WTC11 (cell line): ENCODE measurements at regions not wholly inside any gene's neighbourhood (a gene's known extent, or its start where the extent isn't known, plus 50 kb on each side); places are given as distances from the start of the nearest gene placed in this dataset.

Experiments
- ATAC-seq: fragments of 200-7000 bp; cut with Tn5 transposase; 2 replicates; pipeline ENCODE4 v1.10.0; 2021; ENCODE audit warnings: mild to moderate bottlenecking, moderate library complexity
- CTCF ChIA-PET: fragments of 300-600 bp; sonication (Branson Sonifier 250); formaldehyde crosslinking; loops from one replicate; lab custom pipeline; 2021; ENCODE audit warnings: antibody characterized with exemption; lab: Charles Lee
- POLR2A ChIA-PET: fragments of 350-600 bp; sonication (Branson Sonifier 250); formaldehyde crosslinking; loops from one replicate; lab custom pipeline; 2021; ENCODE audit warnings: antibody characterized with exemption; lab: Charles Lee
- DNase-seq: peaks from one replicate; pipeline ENCODE4 v3.0.0; 2021; ENCODE audit warnings: low spot score
- H3K27ac Mint-ChIP-seq: 2 replicates; pipeline ENCODE4 v1.8.0; 2021; ENCODE audit warnings: mixed read lengths
- H3K27me3 Mint-ChIP-seq: 2 replicates; pipeline ENCODE4 v1.8.0; 2021; ENCODE audit warnings: low read depth, mild to moderate bottlenecking, moderate library complexity, mixed read lengths
- H3K36me3 Mint-ChIP-seq: 2 replicates; pipeline ENCODE4 v1.8.0; 2021; ENCODE audit warnings: mixed read lengths
- H3K4me1 Mint-ChIP-seq: 2 replicates; pipeline ENCODE4 v1.8.0; 2022; ENCODE audit warnings: mixed read lengths
- H3K4me3 Mint-ChIP-seq: 2 replicates; pipeline ENCODE4 v1.8.0; 2021; ENCODE audit warnings: mild to moderate bottlenecking, moderate library complexity, mixed read lengths
- H3K9me3 Mint-ChIP-seq: 2 replicates; pipeline ENCODE4 v1.8.0; 2021; ENCODE audit warnings: mixed read lengths
- ARID4B ChIP-seq: sonication (generic); formaldehyde crosslinking; IDR thresholded peaks from 2 replicates; pipeline ENCODE4 v1.8.0; 2023; ENCODE audit warnings: missing genetic modification reagents, mild to moderate bottlenecking, borderline replicate concordance
- FOXK1 ChIP-seq: sonication (generic); formaldehyde crosslinking; IDR thresholded peaks from 2 replicates; pipeline ENCODE4 v1.8.0; 2022; ENCODE audit warnings: mild to moderate bottlenecking, moderate library complexity, missing genetic modification reagents
- IRF2 ChIP-seq: sonication (generic); formaldehyde crosslinking; IDR thresholded peaks from 2 replicates; pipeline ENCODE4 v1.8.0; 2022; ENCODE audit warnings: low read depth, missing genetic modification reagents, borderline replicate concordance
- NR2C2 ChIP-seq: sonication (generic); formaldehyde crosslinking; IDR thresholded peaks from 2 replicates; pipeline ENCODE4 v1.8.0; 2022; ENCODE audit warnings: mild to moderate bottlenecking, missing genetic modification reagents
- OVOL2 ChIP-seq: fragments of 250-450 bp; sonication (Bioruptor Pico); IDR thresholded peaks from 2 replicates; pipeline ENCODE4 v1.9.0; 2021; ENCODE audit warnings: mild to moderate bottlenecking, borderline replicate concordance
- SP1 ChIP-seq: sonication (generic); formaldehyde crosslinking; conservative IDR thresholded peaks from 2 replicates; pipeline ENCODE4 v1.8.1; 2022; ENCODE audit warnings: missing genetic modification reagents
- ZNF121 ChIP-seq: sonication (generic); formaldehyde crosslinking; IDR thresholded peaks from 2 replicates; pipeline ENCODE4 v1.8.0; 2023; ENCODE audit warnings: missing genetic modification reagents
- ZNF281 ChIP-seq: sonication (generic); formaldehyde crosslinking; IDR thresholded peaks from 2 replicates; pipeline ENCODE4 v1.8.0; 2023; ENCODE audit warnings: mild to moderate bottlenecking, missing genetic modification reagents
- ZNF671 ChIP-seq: fragments of 250-450 bp; sonication (Bioruptor Pico); IDR thresholded peaks from 2 replicates; pipeline ENCODE4 v1.8.0; 2021; ENCODE audit warnings: mild to moderate bottlenecking
- TF ChIP-seq, protein P1 (sequence below): sonication (generic); formaldehyde crosslinking; IDR thresholded peaks from 2 replicates; pipeline ENCODE4 v1.8.0; 2022; ENCODE audit warnings: mild to moderate bottlenecking, missing genetic modification reagents
- TF ChIP-seq, protein P2 (sequence below): sonication (generic); formaldehyde crosslinking; IDR thresholded peaks from 2 replicates; pipeline ENCODE4 v1.8.1; 2023; ENCODE audit warnings: mild to moderate bottlenecking, missing genetic modification reagents
- TF ChIP-seq, protein P3 (sequence below): sonication (generic); formaldehyde crosslinking; IDR thresholded peaks from 2 replicates; pipeline ENCODE4 v1.8.0; 2022; ENCODE audit warnings: mild to moderate bottlenecking, missing genetic modification reagents
- TF ChIP-seq, protein P4 (sequence below): sonication (generic); formaldehyde crosslinking; IDR thresholded peaks from 2 replicates; pipeline ENCODE4 v1.8.1; 2023; ENCODE audit warnings: mild to moderate bottlenecking, moderate library complexity, missing genetic modification reagents

DNA sequence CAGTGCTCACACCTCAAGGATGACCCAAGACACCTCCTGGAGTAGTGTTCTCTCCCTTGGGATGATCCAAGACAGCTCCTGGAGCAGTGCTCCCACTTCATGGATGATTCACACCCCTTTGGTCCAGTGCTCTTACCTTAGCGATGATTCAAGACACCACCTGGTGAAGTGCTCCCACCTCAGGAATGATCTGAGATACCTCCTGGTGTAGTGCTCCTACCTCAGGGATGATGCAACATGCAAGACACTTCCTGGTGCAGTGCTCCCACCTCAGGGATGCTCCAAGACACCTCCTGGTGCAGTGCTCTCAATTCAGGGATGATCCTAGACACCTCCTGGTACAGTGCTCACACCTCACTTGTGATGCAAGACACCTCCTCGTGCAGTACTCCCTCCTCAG, 123.1 kb downstream of the ASB1 start (continued):
- no peak for TF ChIP-seq ZNF281 (CRISPR knock-in tag)
- TF ChIP-seq NR2C2, result no peak
- TF ChIP-seq, protein P1, sequence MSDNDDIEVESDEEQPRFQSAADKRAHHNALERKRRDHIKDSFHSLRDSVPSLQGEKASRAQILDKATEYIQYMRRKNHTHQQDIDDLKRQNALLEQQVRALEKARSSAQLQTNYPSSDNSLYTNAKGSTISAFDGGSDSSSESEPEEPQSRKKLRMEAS (CRISPR knock-in tag), result no peak
- TF ChIP-seq IRF2 (CRISPR knock-in tag), result no peak

DNA sequence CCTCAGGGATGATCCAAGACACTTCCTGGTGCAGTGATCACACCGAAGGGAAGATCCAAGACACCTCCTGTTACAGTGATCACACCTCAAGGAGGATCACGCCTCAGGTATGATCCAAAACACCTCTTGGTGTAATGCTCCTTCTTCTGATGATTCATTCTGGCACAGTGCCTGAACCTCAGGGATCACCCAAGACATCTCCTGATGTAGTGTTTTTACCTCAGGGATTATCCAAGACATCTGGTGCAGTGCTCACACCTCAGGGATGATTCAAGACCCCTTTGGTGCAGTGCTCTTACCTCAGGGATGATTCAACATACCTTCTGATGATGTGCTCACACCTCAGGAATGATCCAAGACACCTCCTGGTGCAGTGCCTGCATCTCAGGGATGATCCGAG, 124.4 kb downstream of the ASB1 start:
- CTCF ChIA-PET, result no interaction called here
- Mint-ChIP-seq H3K4me1 (peaks cover 7% of the 10 kb centered on the region), H3K9me3 (peaks cover 60% of the 10 kb centered on the region)
- no peak for TF ChIP-seq SP1 (CRISPR knock-in tag)
- TF ChIP-seq ZNF121 (CRISPR knock-in tag), result no peak
- TF ChIP-seq FOXK1 (CRISPR knock-in tag), result no peak
- TF ChIP-seq, protein P2, sequence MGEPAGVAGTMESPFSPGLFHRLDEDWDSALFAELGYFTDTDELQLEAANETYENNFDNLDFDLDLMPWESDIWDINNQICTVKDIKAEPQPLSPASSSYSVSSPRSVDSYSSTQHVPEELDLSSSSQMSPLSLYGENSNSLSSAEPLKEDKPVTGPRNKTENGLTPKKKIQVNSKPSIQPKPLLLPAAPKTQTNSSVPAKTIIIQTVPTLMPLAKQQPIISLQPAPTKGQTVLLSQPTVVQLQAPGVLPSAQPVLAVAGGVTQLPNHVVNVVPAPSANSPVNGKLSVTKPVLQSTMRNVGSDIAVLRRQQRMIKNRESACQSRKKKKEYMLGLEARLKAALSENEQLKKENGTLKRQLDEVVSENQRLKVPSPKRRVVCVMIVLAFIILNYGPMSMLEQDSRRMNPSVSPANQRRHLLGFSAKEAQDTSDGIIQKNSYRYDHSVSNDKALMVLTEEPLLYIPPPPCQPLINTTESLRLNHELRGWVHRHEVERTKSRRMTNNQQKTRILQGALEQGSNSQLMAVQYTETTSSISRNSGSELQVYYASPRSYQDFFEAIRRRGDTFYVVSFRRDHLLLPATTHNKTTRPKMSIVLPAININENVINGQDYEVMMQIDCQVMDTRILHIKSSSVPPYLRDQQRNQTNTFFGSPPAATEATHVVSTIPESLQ (CRISPR knock-in tag), result no peak
- TF ChIP-seq ARID4B (CRISPR knock-in tag), result no peak
- TF ChIP-seq, protein P3, sequence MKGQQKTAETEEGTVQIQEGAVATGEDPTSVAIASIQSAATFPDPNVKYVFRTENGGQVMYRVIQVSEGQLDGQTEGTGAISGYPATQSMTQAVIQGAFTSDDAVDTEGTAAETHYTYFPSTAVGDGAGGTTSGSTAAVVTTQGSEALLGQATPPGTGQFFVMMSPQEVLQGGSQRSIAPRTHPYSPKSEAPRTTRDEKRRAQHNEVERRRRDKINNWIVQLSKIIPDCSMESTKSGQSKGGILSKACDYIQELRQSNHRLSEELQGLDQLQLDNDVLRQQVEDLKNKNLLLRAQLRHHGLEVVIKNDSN (CRISPR knock-in tag), result no peak
- no peak for TF ChIP-seq OVOL2
- TF ChIP-seq, protein P4, sequence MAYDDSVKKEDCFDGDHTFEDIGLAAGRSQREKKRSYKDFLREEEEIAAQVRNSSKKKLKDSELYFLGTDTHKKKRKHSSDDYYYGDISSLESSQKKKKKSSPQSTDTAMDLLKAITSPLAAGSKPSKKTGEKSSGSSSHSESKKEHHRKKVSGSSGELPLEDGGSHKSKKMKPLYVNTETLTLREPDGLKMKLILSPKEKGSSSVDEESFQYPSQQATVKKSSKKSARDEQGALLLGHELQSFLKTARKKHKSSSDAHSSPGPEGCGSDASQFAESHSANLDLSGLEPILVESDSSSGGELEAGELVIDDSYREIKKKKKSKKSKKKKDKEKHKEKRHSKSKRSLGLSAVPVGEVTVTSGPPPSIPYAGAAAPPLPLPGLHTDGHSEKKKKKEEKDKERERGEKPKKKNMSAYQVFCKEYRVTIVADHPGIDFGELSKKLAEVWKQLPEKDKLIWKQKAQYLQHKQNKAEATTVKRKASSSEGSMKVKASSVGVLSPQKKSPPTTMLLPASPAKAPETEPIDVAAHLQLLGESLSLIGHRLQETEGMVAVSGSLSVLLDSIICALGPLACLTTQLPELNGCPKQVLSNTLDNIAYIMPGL (CRISPR knock-in tag), result no peak
- TF ChIP-seq ZNF671 (CRISPR knock-in tag), result no peak
- TF ChIP-seq, all 79 proteins: peak for 0
- POLR2A ChIA-PET, result no interaction called here
- Mint-ChIP-seq H3K36me3 (peaks cover 32% of the 10 kb centered on the region), H3K27me3 (peaks cover 18% of the 10 kb centered on the region), H3K27ac (no peak overlapping the region), H3K4me3 (no peak overlapping the region)
- ATAC-seq (no peak), DNase-seq (no peak)
